LNCaP clone FGC (cell line): ENCODE measurements at regions not wholly inside any gene's neighbourhood (a gene's known extent, or its start where the extent isn't known, plus 50 kb on each side); places are given as distances from the start of the nearest gene placed in this dataset.
"Not testable (repeated sequence)": the region's sequence is repeated elsewhere in the genome, so short reads cannot be mapped to it uniquely, and the experiment has no call there.

Experiments
- DNase-seq: peaks from one replicate; pipeline ENCODE4 v3.0.0-alpha.2; 2011; ENCODE audit warnings: low read depth
- H3K4me3 ChIP-seq: 2 replicates; pipeline ENCODE4 v1.5.1; 2011; ENCODE audit warnings: mild to moderate bottlenecking, low read depth, low read length, control low read depth
- CTCF ChIP-seq: IDR thresholded peaks from 2 replicates; pipeline ENCODE4 v1.5.1; 2012; ENCODE audit warnings: mild to moderate bottlenecking; ENCODE audit not compliant: control insufficient read depth, insufficient read depth; ENCODE audit errors: extremely low read depth

GRCh38 chr12:33111850-33112249 is 215.3 kb upstream of the PKP2 start:
- DNase-seq: no peak
- no peak for TF ChIP-seq CTCF
- H3K4me3 ChIP-seq: no peak overlapping the region

GRCh38 chr12:33107827-33108226 is 211.2 kb upstream of the PKP2 start:
- H3K4me3 ChIP-seq, DNase-seq: not testable (repeated sequence)

- no peak for TF ChIP-seq CTCF
- no peak for DNase-seq
- H3K4me3 ChIP-seq: no peak overlapping the region
These were observed 197.0 kb upstream of the PKP2 start for GRCh38 chr12:33093534-33093933.

GRCh38 chr12:33087876-33088275 is 191.3 kb upstream of the PKP2 start:
- DNase-seq, H3K4me3 ChIP-seq: not testable (repeated sequence)

GRCh38 chr12:33076401-33076800 is 179.8 kb upstream of the PKP2 start:
- DNase-seq, H3K4me3 ChIP-seq: not testable (repeated sequence)

GRCh38 chr12:33075130-33075766 is 178.7 kb upstream of the PKP2 start:
- H3K4me3 ChIP-seq, DNase-seq: not testable (repeated sequence)

GRCh38 chr12:33061844-33062243 is 165.3 kb upstream of the PKP2 start:
- H3K4me3 ChIP-seq: no peak overlapping the region
- no peak for TF ChIP-seq CTCF
- DNase-seq: no peak

- DNase-seq: no peak
- TF ChIP-seq CTCF: no peak
These were observed 157.8 kb upstream of the PKP2 start for GRCh38 chr12:33054371-33054770.

GRCh38 chr12:33052141-33053051 is 155.8 kb upstream of the PKP2 start:
- DNase-seq: no peak
- TF ChIP-seq CTCF: no peak

More at GRCh38 chr12:33054371-33054770, 157.8 kb upstream of the PKP2 start:
- no peak overlapping the region for H3K4me3 ChIP-seq

More at GRCh38 chr12:33052141-33053051, 155.8 kb upstream of the PKP2 start:
- H3K4me3 ChIP-seq: no peak overlapping the region
